A673 (cell line): ENCODE measurements at regions not wholly inside any gene's neighbourhood (a gene's known extent, or its start where the extent isn't known, plus 50 kb on each side); places are given as distances from the start of the nearest gene placed in this dataset.

Experiments used
- BruUV-seq: library from RNA; stranded (reverse); fragments of 400-500 nt; replicated peaks from 2 replicates; lab custom pipeline; 2021; lab: Mats Ljungman, UMichigan
- CTCF ChIA-PET: fragments of 300-600 bp; sonication (Branson Sonifier 250); formaldehyde crosslinking; loops from one replicate; lab custom pipeline; 2022; ENCODE audit warnings: antibody characterized with exemption; lab: Charles Lee
- POLR2A ChIA-PET: fragments of 300-600 bp; sonication (Branson Sonifier 250); formaldehyde crosslinking; loops from one replicate; lab custom pipeline; 2022; ENCODE audit warnings: antibody characterized with exemption; ENCODE audit not compliant: low non-redundant PET; lab: Charles Lee
- DNase-seq: peaks from one replicate; pipeline ENCODE4 v3.0.0-alpha.2; 2015; ENCODE audit warnings: low spot score
- H3K27ac ChIP-seq: fragments of 200-600 bp; sonication (generic); 2 replicates; pipeline ENCODE4 v1.5.1; 2016; ENCODE audit warnings: mixed run types, low read depth, mild to moderate bottlenecking, mixed read lengths, antibody characterized with exemption, low read length; ENCODE audit not compliant: poor library complexity, severe bottlenecking
- H3K27me3 ChIP-seq: fragments of 200-600 bp; sonication (generic); replicated peaks from 2 replicates; pipeline ENCODE4 v1.6.1; 2017; ENCODE audit warnings: mixed run types, low read depth, mild to moderate bottlenecking, mixed read lengths, antibody characterized with exemption, low read length; ENCODE audit not compliant: insufficient read depth, poor library complexity
- H3K36me3 ChIP-seq: fragments of 200-600 bp; sonication (generic); 2 replicates; pipeline ENCODE4 v1.6.1; 2016; ENCODE audit warnings: mixed run types, mild to moderate bottlenecking, mixed read lengths, antibody characterized with exemption, low read length; ENCODE audit not compliant: insufficient read depth, poor library complexity, severe bottlenecking
- H3K4me1 ChIP-seq: fragments of 200-600 bp; sonication (generic); 2 replicates; pipeline ENCODE4 v1.6.1; 2017; ENCODE audit warnings: mixed run types, mild to moderate bottlenecking, mixed read lengths, antibody characterized with exemption, low read length; ENCODE audit not compliant: insufficient read depth, poor library complexity, severe bottlenecking
- H3K4me3 ChIP-seq: fragments of 200-600 bp; sonication (generic); 2 replicates; pipeline ENCODE4 v1.5.1; 2016; ENCODE audit warnings: low read depth, mixed run types, mild to moderate bottlenecking, mixed read lengths, low read length; ENCODE audit not compliant: poor library complexity, severe bottlenecking
- H3K9me3 ChIP-seq: fragments of 200-600 bp; sonication (generic); 2 replicates; pipeline ENCODE4 v1.6.1; 2016; ENCODE audit warnings: mixed run types, low read depth, mild to moderate bottlenecking, mixed read lengths, antibody characterized with exemption, low read length; ENCODE audit not compliant: poor library complexity, severe bottlenecking
- EZH2 ChIP-seq: fragments of 200-600 bp; sonication (generic); IDR thresholded peaks from 2 replicates; pipeline ENCODE4 v1.6.1; 2017; ENCODE audit warnings: borderline replicate concordance, low read depth, mild to moderate bottlenecking, mixed read lengths, antibody characterized with exemption, low read length; ENCODE audit not compliant: poor library complexity, severe bottlenecking
- intact Hi-C: fragments of 100-400 bp; cut with micrococcal nuclease; formaldehyde crosslinking; loops from one replicate; pipeline ENCODE4 v1.10.0; 2022; ENCODE audit not compliant: unreplicated experiment
- TF ChIP-seq, protein P1 (sequence below): fragments of 300-800, 200-600 bp; sonication (generic); conservative IDR thresholded peaks from 2 replicates; pipeline ENCODE4 v1.5.1; 2017; ENCODE audit warnings: low read depth, mild to moderate bottlenecking, antibody characterized with exemption, low read length, moderate library complexity, mixed read lengths

DNA sequence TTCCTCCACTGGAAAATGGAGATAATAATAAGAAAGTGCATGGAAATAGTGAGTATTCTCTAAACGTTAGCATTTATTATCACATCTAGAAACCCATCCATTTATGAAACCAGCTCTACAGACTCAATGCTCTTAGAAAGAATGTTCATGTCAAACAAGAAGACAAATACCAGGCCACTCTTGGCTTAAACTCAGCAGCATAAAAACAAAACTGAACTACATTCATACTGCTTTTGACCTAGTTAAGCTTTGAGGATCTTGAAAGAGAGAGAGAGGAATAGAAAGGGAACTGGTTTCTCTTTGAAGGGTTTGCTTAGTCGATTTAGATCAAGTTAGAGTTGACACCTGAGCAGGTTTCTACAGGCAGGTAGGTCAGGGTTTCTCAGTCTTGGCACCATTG, 332.9 kb upstream of the PRKCQ start:
- intact Hi-C loops: loop anchor here (10.0 kb wide), 2 partner anchors 128 to 168 kb away; no protein-coding TSS in a partner anchor
- CTCF ChIA-PET: interaction anchor here (0.6 kb wide), 1 partner anchor 66 kb away, joined by 3 read pairs; no protein-coding TSS in a partner anchor
- no TSS peak for BruUV-seq

DNA sequence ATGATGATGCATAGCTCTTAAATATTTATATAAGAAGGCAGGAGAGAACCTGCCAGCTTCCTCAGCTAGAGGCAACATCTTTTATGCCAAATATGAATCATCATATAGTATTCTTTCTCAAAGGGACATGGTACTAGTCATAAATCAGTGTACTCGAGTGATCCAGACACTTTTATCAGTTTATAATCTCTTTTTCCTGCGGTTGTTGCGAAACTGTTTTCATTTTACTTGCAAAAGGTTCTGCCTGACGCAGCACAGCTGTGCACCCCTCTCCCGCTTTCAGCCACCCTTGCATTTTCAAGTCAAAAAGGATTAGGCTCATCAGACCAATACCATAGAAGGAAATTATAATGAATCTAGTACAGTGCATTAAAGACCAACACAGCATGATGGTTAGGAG, 332.3 kb upstream of the PRKCQ start:
- TF ChIP-seq, protein P1, sequence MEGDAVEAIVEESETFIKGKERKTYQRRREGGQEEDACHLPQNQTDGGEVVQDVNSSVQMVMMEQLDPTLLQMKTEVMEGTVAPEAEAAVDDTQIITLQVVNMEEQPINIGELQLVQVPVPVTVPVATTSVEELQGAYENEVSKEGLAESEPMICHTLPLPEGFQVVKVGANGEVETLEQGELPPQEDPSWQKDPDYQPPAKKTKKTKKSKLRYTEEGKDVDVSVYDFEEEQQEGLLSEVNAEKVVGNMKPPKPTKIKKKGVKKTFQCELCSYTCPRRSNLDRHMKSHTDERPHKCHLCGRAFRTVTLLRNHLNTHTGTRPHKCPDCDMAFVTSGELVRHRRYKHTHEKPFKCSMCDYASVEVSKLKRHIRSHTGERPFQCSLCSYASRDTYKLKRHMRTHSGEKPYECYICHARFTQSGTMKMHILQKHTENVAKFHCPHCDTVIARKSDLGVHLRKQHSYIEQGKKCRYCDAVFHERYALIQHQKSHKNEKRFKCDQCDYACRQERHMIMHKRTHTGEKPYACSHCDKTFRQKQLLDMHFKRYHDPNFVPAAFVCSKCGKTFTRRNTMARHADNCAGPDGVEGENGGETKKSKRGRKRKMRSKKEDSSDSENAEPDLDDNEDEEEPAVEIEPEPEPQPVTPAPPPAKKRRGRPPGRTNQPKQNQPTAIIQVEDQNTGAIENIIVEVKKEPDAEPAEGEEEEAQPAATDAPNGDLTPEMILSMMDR: no peak
- no peak for TF ChIP-seq EZH2
- BruUV-seq: no TSS peak
- ChIA-PET POLR2A (no interaction called here), CTCF (interaction anchor here (0.6 kb wide), 1 partner anchor 65 kb away, joined by 3 read pairs; no protein-coding TSS in a partner anchor)
- H3K4me3 ChIP-seq: no peak overlapping the region
- intact Hi-C loops: loop anchor here (10.0 kb wide), 2 partner anchors 128 to 168 kb away; no protein-coding TSS in a partner anchor
- H3K27ac ChIP-seq: peak overlapping the region; percentile 91
- H3K36me3 ChIP-seq: no peaks in the 10 kb centered on the region
- H3K27me3 ChIP-seq: no peaks in the 10 kb centered on the region
- DNase-seq: peak; percentile 92
- H3K4me1 ChIP-seq: peaks cover 18% of the 10 kb centered on the region
- H3K9me3 ChIP-seq: peaks cover 13% of the 10 kb centered on the region

More for the DNA sequence above, 332.9 kb upstream of the PRKCQ start:
- no peak for TF ChIP-seq EZH2
- TF ChIP-seq, protein P1: no peak
- H3K4me1 ChIP-seq: peaks cover 18% of the 10 kb centered on the region
- H3K36me3 ChIP-seq: no peaks in the 10 kb centered on the region
- no peaks in the 10 kb centered on the region for H3K27me3 ChIP-seq
- peaks cover 13% of the 10 kb centered on the region for H3K9me3 ChIP-seq
- DNase-seq: no peak
- H3K27ac ChIP-seq: peak overlapping the region; percentile 73
- H3K4me3 ChIP-seq: no peak overlapping the region
- POLR2A ChIA-PET: no interaction called here

GRCh38 chr10:6912021-6912420, 331.9 kb upstream of the PRKCQ start:
- POLR2A ChIA-PET: no interaction called here
- no peak for TF ChIP-seq EZH2
- TF ChIP-seq, protein P1: no peak
- H3K4me3 ChIP-seq: no peak overlapping the region
- peaks cover 18% of the 10 kb centered on the region for H3K4me1 ChIP-seq
- BruUV-seq: no TSS peak
- H3K27me3 ChIP-seq: no peaks in the 10 kb centered on the region
- H3K27ac ChIP-seq: peak overlapping the region; percentile 91
- CTCF ChIA-PET: no interaction called here
- H3K9me3 ChIP-seq: peaks cover 13% of the 10 kb centered on the region
- DNase-seq: no peak
- no peaks in the 10 kb centered on the region for H3K36me3 ChIP-seq
- intact Hi-C loops: loop anchor here (10.0 kb wide), 2 partner anchors 127 to 167 kb away; no protein-coding TSS in a partner anchor
